GM23248 (cell line): ENCODE measurements at regions not wholly inside any gene's neighbourhood (a gene's known extent, or its start where the extent isn't known, plus 50 kb on each side); places are given as distances from the start of the nearest gene placed in this dataset.

Source experiments
- EZH2 ChIP-seq: fragments of 200-600 bp; sonication (generic); IDR thresholded peaks from 2 replicates; pipeline ENCODE4 v1.6.1; 2018; ENCODE audit warnings: antibody characterized with exemption, mild to moderate bottlenecking; ENCODE audit not compliant: insufficient read depth, poor library complexity, severe bottlenecking
- EZH2phosphoT487 ChIP-seq: fragments of 200-600 bp; sonication (generic); IDR thresholded peaks from 2 replicates; pipeline ENCODE4 v1.6.1; 2018; ENCODE audit warnings: antibody characterized with exemption, moderate library complexity, mild to moderate bottlenecking, low read depth; ENCODE audit not compliant: insufficient read depth

DNA sequence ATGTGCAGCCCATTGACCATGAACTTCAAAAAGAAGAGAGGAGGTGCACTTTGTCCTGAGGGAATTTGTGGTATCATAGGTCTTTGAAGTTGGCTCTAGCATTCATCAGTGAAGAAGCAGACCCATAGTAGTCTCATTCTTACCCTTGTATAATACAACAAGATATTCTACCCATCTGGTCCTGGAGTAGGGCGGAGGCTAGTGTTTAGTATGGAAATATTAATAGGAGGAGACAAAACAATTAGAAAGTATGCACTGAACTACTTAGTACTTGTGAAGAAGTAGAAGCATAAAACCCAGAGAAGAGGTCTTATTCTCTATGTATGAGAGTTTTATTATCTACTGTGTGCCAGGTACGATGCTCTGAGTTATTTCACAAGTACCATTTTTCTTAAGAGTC lies 189.0 kb downstream of the AASDH start:
- TF ChIP-seq EZH2 (no peak), EZH2phosphoT487 (no peak)
